GM12878 (cell line): ENCODE measurements at regions not wholly inside any gene's neighbourhood (a gene's known extent, or its start where the extent isn't known, plus 50 kb on each side); places are given as distances from the start of the nearest gene placed in this dataset.

ENCODE experiments used
- ATAC-seq: fragments of 200-7000 bp; cut with Tn5 transposase; 3 replicates; pipeline ENCODE4 v1.9.1; 2020; ENCODE audit warnings: mild to moderate bottlenecking, moderate library complexity
- BruUV-seq: library from RNA; stranded (reverse); fragments of 400-500 nt; replicated peaks from 2 replicates; lab custom pipeline; 2021; lab: Mats Ljungman, UMichigan
- CTCF ChIA-PET: fragments of 300-600 bp; sonication (Branson Sonifier 250); formaldehyde crosslinking; extraction: SDS; loops from one replicate; lab custom pipeline; 2021; ENCODE audit warnings: inconsistent platforms; lab: Yijun Ruan, JAX
- POLR2A ChIA-PET: fragments of 350-600 bp; formaldehyde crosslinking; extraction: SDS; loops from one replicate; lab custom pipeline; 2021; ENCODE audit warnings: inconsistent platforms; lab: Charles Lee
- RAD21 ChIA-PET: fragments of 300-600 bp; sonication (Branson Sonifier 250); formaldehyde crosslinking; loops from one replicate; lab custom pipeline; 2023; ENCODE audit warnings: antibody characterized with exemption; ENCODE audit not compliant: unreplicated experiment; lab: Charles Lee
- SMC1A ChIA-PET: fragments of 300-600 bp; sonication (Branson Sonifier 250); formaldehyde crosslinking; loops from one replicate; lab custom pipeline; 2023; ENCODE audit not compliant: unreplicated experiment, uncharacterized antibody; lab: Charles Lee
- DNase-seq: peaks from one replicate; pipeline ENCODE4 v3.0.0-alpha.2; 2011; ENCODE audit warnings: low read depth, low spot score
- FAIRE-seq: peaks from 3 replicates; lab custom pipeline; 2011; peaks lifted over from hg19 to GRCh38; lab: Jason Lieb, UNC
- H2AFZ ChIP-seq: 2 replicates; pipeline ENCODE4 v1.6.0; 2011; ENCODE audit warnings: low read depth, low read length, control low read depth; ENCODE audit not compliant: control insufficient read depth
- H3K27ac ChIP-seq: 2 replicates; pipeline ENCODE4 v1.5.1; 2011; ENCODE audit warnings: control low read depth; ENCODE audit not compliant: control insufficient read depth, insufficient read depth
- H3K27me3 ChIP-seq, 2 experiments: replicated peaks in 1 of 2; 2 replicates each; pipeline versions ENCODE4 v1.6.0 to v1.6.1; 2011; ENCODE audit warnings: low read length in 1 of 2; ENCODE audit not compliant: control insufficient read depth in 2 of 2, insufficient read depth in 2 of 2
- H3K36me3 ChIP-seq, 2 experiments: 2 replicates each; pipeline ENCODE4 v1.5.1; 2011; ENCODE audit warnings: low read length in 1 of 2; ENCODE audit not compliant: control insufficient read depth in 2 of 2, insufficient read depth in 2 of 2
- H3K4me1 ChIP-seq: 2 replicates; pipeline ENCODE4 v1.6.1; 2011; ENCODE audit warnings: mild to moderate bottlenecking, low read length, moderate library complexity, mixed read lengths; ENCODE audit not compliant: control insufficient read depth, insufficient read depth
- H3K4me2 ChIP-seq: 2 replicates; pipeline ENCODE4 v1.6.0; 2011; ENCODE audit warnings: control low read depth; ENCODE audit not compliant: control insufficient read depth, insufficient read depth
- H3K4me3 ChIP-seq: fragments of 200-600 bp; sonication (generic); 2 replicates; pipeline ENCODE4 v1.5.1; 2016
- H3K79me2 ChIP-seq: 2 replicates; pipeline ENCODE4 v1.6.0; 2011; ENCODE audit warnings: low read length; ENCODE audit not compliant: control insufficient read depth, insufficient read depth
- H3K9ac ChIP-seq: 2 replicates; pipeline ENCODE4 v1.8.0; 2011; ENCODE audit warnings: low read length, control low read depth, mixed read lengths; ENCODE audit not compliant: control insufficient read depth, insufficient read depth
- H3K9me3 ChIP-seq: replicated peaks from 3 replicates; pipeline ENCODE4 v1.5.1; 2011; ENCODE audit warnings: mild to moderate bottlenecking, low read length; ENCODE audit not compliant: control insufficient read depth, insufficient read depth
- H4K20me1 ChIP-seq: 2 replicates; pipeline ENCODE4 v1.6.0; 2011; ENCODE audit not compliant: control insufficient read depth, insufficient read depth
- E2F8 ChIP-seq: fragments of 450-650 bp; IDR thresholded peaks from 2 replicates; pipeline ENCODE4 v1.6.1; 2018; ENCODE audit warnings: mild to moderate bottlenecking, low read depth, moderate library complexity; ENCODE audit not compliant: partially characterized antibody
- EP300 ChIP-seq, 2 experiments: fragments of 150-350 bp in 1 of 2; IDR thresholded peaks; 2 replicates each; pipeline ENCODE4 v1.6.1; 2011 to 2012; ENCODE audit warnings: low read depth in 2 of 2, low read length in 2 of 2, borderline replicate concordance in 1 of 2, improper control_type of control experiment in 1 of 2, inconsistent platforms in 1 of 2; ENCODE audit not compliant: control insufficient read depth in 1 of 2
- FOXK2 ChIP-seq: fragments of 450-650 bp; IDR thresholded peaks from 2 replicates; pipeline ENCODE4 v1.6.1; 2017; ENCODE audit warnings: mild to moderate bottlenecking, moderate library complexity
- HSF1 ChIP-seq: fragments of 150-350 bp; IDR thresholded peaks from 2 replicates; pipeline ENCODE4 v1.6.1; 2014; ENCODE audit warnings: mild to moderate bottlenecking, low read depth, low read length
- NBN ChIP-seq: fragments of 450-650 bp; IDR thresholded peaks from 2 replicates; pipeline ENCODE4 v1.6.1; 2016
- NFYA ChIP-seq: IDR thresholded peaks from 2 replicates; pipeline ENCODE4 v1.6.1; 2011; ENCODE audit warnings: low read depth, mild to moderate bottlenecking, low read length, improper control_type of control experiment, borderline replicate concordance
- NRF1 ChIP-seq: conservative IDR thresholded peaks from 2 replicates; pipeline ENCODE4 v1.6.1; 2011; ENCODE audit warnings: mild to moderate bottlenecking, low read depth, low read length, improper control_type of control experiment
- RBBP5 ChIP-seq: fragments of 200-600 bp; sonication (generic); conservative IDR thresholded peaks from 2 replicates; pipeline ENCODE4 v1.6.1; 2016
- RCOR1 ChIP-seq: conservative IDR thresholded peaks from 2 replicates; pipeline ENCODE4 v1.6.1; 2012; ENCODE audit warnings: low read depth, low read length, improper control_type of control experiment
- ZBTB4 ChIP-seq: fragments of 450-650 bp; formaldehyde crosslinking; IDR thresholded peaks from 2 replicates; pipeline ENCODE4 v1.4.0; 2022; ENCODE audit warnings: mild to moderate bottlenecking, moderate library complexity
- ZZZ3 ChIP-seq: IDR thresholded peaks from 2 replicates; pipeline ENCODE4 v1.6.1; 2011; ENCODE audit warnings: low read depth; ENCODE audit not compliant: control insufficient read depth, insufficient read length
- WGBS: methylation state at CpG from one replicate; pipeline ENCODE4 v1.1.6; 2016; ENCODE audit warnings: low lambda C conversion rate; ENCODE audit not compliant: insufficient replicate concordance, insufficient coverage; ENCODE audit errors: missing lambda C conversion rate; 5-methylcytosine and 5-hydroxymethylcytosine counted together
- in situ Hi-C: fragments of 300-500 bp; cut with MboI; formaldehyde crosslinking; loops from 9 replicates; pipeline ENCODE4 v1.14.3; 2018; ENCODE audit warnings: mixed read lengths
- intact Hi-C: fragments of 100-400 bp; cut with micrococcal nuclease; formaldehyde crosslinking; loops from one replicate; pipeline ENCODE4 v1.14.2; 2022; ENCODE audit not compliant: unreplicated experiment

GRCh38 chr1:232899268-232899667, 51.1 kb upstream of the NTPCR start:
- WGBS = 27% methylated on average over 5 of the region's 5 CpGs
- BruUV-seq = no TSS peak
- Histone ChIP-seq H3K27ac (no peak overlapping the region), H3K9me3 (no peaks in the 10 kb centered on the region), H3K9ac (no peak overlapping the region), H2AFZ (no peak overlapping the region), H3K4me2 (no peak overlapping the region), H3K4me1 (no peaks in the 10 kb centered on the region), H3K36me3 (no peaks in the 10 kb centered on the region), H4K20me1 (no peaks in the 10 kb centered on the region), H3K4me3 (no peak overlapping the region), H3K79me2 (no peaks in the 10 kb centered on the region), H3K27me3 (no peaks in the 10 kb centered on the region)
- TF ChIP-seq E2F8 = no peak
- SMC1A ChIA-PET = no interaction called here
- DNase-seq (no peak), FAIRE-seq (no peak), ATAC-seq (no peak)
- POLR2A ChIA-PET = no interaction called here
- RAD21 ChIA-PET = no interaction called here
- CTCF ChIA-PET = no interaction called here
- intact Hi-C loops (no loop called here), in situ Hi-C loops (no loop called here)

- no peaks in the 10 kb centered on the region for H3K9me3 ChIP-seq
- no peak overlapping the region for H3K9ac ChIP-seq
- in situ Hi-C loops = no loop called here
- CTCF ChIA-PET = no interaction called here
- H3K4me3 ChIP-seq = no peak overlapping the region
- H4K20me1 ChIP-seq = no peaks in the 10 kb centered on the region
- FAIRE-seq (no peak), DNase-seq (no peak), ATAC-seq (no peak)
- H3K27me3 ChIP-seq = no peaks in the 10 kb centered on the region
- POLR2A ChIA-PET = no interaction called here
- H3K36me3 ChIP-seq = no peaks in the 10 kb centered on the region
- H3K79me2 ChIP-seq = no peaks in the 10 kb centered on the region
- RAD21 ChIA-PET = no interaction called here
- no peaks in the 10 kb centered on the region for H3K4me1 ChIP-seq
- intact Hi-C loops = no loop called here
- no peak overlapping the region for H3K27ac ChIP-seq
- SMC1A ChIA-PET = interaction anchor here (0.6 kb wide), 1 partner anchor 1447 kb away, joined by 4 read pairs; no protein-coding TSS in a partner anchor
- H2AFZ ChIP-seq = no peak overlapping the region
- BruUV-seq = no TSS peak
- no peak overlapping the region for H3K4me2 ChIP-seq
- TF ChIP-seq NFYA (no peak), NBN (no peak), ZBTB4 (CRISPR knock-in tag) (no peak), RCOR1 (no peak), NRF1 (no peak), HSF1 (no peak), EP300 (IDR thresholded peaks at IDR 0.05; ENCODE audit: borderline replicate concordance in 1 of 2, control insufficient read depth in 1 of 2, low read depth in 2 of 2, low read length in 2 of 2) (no peak), FOXK2 (no peak), RBBP5 (no peak), ZZZ3 (no peak)
Measured at GRCh38 chr1:232899839-232900238, 50.6 kb upstream of the NTPCR start.
